ENCODE measurements at regions not wholly inside any gene's neighbourhood (a gene's known extent, or its start where the extent isn't known, plus 50 kb on each side); places are given as distances from the start of the nearest gene placed in this dataset.

DNA sequence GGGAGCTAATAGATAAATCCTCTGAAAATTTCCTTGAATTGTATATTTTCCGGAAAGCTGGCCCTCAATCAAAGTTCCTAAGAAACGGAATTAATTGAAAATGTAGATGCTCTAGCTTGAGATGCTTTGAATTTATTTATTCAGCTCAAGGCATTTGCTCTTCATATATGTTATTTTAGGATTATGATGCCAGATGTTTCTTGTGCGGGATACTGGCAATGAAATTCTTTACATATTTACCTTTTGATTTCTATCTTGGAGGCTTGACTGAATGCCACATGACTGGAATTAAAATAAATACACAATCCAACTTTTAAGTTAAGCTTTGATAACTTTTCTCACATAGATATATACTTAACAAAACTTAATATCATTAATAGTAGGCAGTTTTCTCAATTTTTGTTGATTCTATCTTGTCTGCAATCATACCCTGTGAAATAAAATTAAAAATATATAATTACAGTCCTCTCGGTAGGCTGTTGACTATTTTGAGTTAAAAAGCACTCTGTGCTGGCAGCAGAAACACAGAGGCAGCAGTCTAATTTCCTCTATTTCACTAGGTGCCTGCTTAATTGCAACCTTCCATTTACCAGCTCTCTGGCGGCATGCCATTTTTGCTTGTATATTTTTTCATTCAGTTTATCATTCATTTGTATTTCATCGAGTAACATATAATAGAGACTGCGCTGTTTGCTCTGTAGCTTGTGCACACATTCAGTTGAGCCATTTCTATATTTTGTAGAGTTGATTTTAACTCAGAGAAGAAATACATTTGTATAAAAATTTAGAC is 991.5 kb downstream of the ADGRL3 start:
- Histone ChIP-seq H3K27me3 (ENCODE audit: control insufficient read depth, insufficient read depth, low read length) (no peaks in the 10 kb centered on the region), H3K36me3 (ENCODE audit: control insufficient read depth, insufficient read depth, low read length) (no peaks in the 10 kb centered on the region), H3K9ac (ENCODE audit: low read length) (no peak overlapping the region), H3K27ac (ENCODE audit: low read depth, low read length) (no peak overlapping the region), H3K4me3 (ENCODE audit: low read depth, low read length) (no peak overlapping the region), H3K4me1 (ENCODE audit: control insufficient read depth, insufficient read depth, low read length) (no peaks in the 10 kb centered on the region), H3K9me3 (ENCODE audit: control insufficient read depth, insufficient read depth, low read depth, low read length) (no peaks in the 10 kb centered on the region)

DNA sequence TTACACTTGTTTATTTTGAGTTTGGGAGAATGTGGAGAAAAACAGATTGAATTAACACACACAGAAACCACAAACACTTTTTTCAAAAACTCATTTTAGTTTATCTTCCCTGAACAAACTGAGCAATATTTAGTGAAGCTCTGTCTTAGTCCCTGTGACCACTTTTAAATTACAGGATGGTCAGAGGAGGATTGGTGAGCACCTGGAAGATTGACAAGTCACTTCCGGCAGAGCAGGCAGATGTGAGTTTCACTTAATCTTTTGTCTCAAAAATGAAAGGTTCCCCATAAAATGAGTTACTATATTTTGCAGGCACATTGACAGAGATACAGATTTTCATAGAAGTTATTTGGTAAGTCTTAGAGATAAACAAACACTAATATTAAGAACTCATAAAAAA is 970.1 kb downstream of the ADGRL3 start:
- Histone ChIP-seq H3K27ac (ENCODE audit: low read depth, low read length) (no peak overlapping the region), H3K9me3 (ENCODE audit: control insufficient read depth, insufficient read depth, low read depth, low read length) (no peaks in the 10 kb centered on the region), H3K4me1 (ENCODE audit: control insufficient read depth, insufficient read depth, low read length) (peaks cover 10% of the 10 kb centered on the region), H3K27me3 (ENCODE audit: control insufficient read depth, insufficient read depth, low read length) (no peaks in the 10 kb centered on the region), H3K9ac (ENCODE audit: low read length) (no peak overlapping the region), H3K4me3 (ENCODE audit: low read depth, low read length) (no peak overlapping the region), H3K36me3 (ENCODE audit: control insufficient read depth, insufficient read depth, low read length) (no peaks in the 10 kb centered on the region)

DNA sequence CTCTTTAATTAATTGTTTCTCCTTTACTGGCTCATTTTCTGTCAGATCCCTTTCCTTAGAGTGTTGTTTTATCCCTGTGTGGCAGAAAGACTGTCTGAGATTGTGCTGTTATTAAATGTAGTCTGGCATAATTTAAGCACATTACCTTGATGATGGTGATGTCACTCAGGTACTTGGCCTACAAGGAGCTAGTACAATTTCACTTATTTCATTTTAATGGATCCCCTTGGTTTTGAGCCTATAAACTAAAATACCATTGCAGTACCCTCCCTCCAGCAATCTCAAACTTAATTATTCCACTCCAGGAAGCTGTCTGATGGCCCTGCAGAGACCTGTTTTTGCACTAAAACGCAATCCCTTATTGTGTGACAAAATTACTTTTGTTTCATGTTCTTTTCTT is 968.6 kb downstream of the ADGRL3 start:
- Histone ChIP-seq H3K9me3 (ENCODE audit: control insufficient read depth, insufficient read depth, low read depth, low read length) (no peaks in the 10 kb centered on the region), H3K4me1 (ENCODE audit: control insufficient read depth, insufficient read depth, low read length) (no peaks in the 10 kb centered on the region; the same call in 1 of the 2 replicates), H3K9ac (ENCODE audit: low read length) (no peak overlapping the region), H3K27me3 (ENCODE audit: control insufficient read depth, insufficient read depth, low read length) (no peaks in the 10 kb centered on the region), H3K27ac (ENCODE audit: low read depth, low read length) (no peak overlapping the region), H3K36me3 (ENCODE audit: control insufficient read depth, insufficient read depth, low read length) (no peaks in the 10 kb centered on the region), H3K4me3 (ENCODE audit: low read depth, low read length) (no peak overlapping the region)

DNA sequence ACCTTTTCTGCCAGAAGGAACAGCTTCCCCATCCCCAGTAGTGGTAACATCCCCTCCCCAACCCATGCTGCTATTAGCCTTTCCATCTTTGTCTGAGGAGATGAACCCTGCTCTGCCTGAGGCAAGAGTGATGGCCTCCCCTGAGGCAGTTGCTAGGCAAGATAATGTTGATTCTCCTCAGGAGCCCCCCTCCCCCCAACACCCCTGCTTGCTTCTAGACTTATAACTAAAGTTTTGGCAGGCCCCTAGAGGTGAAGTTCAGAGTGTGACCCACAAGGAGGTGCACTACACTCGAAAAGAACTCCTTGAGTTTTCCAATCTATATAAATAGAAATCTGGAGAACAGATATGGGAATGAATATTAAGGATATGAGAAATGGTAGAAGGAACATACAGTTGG is 962.5 kb downstream of the ADGRL3 start:
- no peak overlapping the region for H3K4me3 ChIP-seq (ENCODE audit: low read depth, low read length)
- no peaks in the 10 kb centered on the region for H3K36me3 ChIP-seq (ENCODE audit: control insufficient read depth, insufficient read depth, low read length)
- H3K9me3 ChIP-seq (ENCODE audit: control insufficient read depth, insufficient read depth, low read depth, low read length) = no peaks in the 10 kb centered on the region
- H3K27ac ChIP-seq (ENCODE audit: low read depth, low read length) = no peak overlapping the region
- H3K27me3 ChIP-seq (ENCODE audit: control insufficient read depth, insufficient read depth, low read length) = no peaks in the 10 kb centered on the region
- no peak overlapping the region for H3K9ac ChIP-seq (ENCODE audit: low read length)
- no peaks in the 10 kb centered on the region; the same call in 1 of the 2 replicates for H3K4me1 ChIP-seq (ENCODE audit: control insufficient read depth, insufficient read depth, low read length)

DNA sequence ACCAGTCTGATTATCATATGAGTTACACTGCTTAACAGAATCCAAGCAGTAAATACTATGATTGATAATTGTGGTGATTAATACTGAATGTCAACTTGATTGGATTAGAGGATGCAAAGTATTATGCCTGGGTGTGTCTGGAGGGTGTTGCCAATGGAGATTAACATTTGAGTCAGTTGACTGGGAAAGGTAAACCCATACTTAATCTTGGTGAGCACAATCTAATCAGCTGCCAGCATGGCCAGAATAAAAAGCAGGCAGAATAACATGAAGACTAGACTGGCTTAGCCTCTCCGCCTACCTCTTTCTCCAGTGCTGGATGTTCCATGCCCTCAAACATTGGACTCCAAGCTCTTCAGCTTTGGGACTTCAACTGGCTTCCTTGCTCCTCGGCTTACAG is 961.3 kb downstream of the ADGRL3 start:
- Histone ChIP-seq H3K4me1 (ENCODE audit: control insufficient read depth, insufficient read depth, low read length) (no peaks in the 10 kb centered on the region; the same call in 1 of the 2 replicates), H3K27ac (ENCODE audit: low read depth, low read length) (no peak overlapping the region), H3K9ac (ENCODE audit: low read length) (no peak overlapping the region), H3K27me3 (ENCODE audit: control insufficient read depth, insufficient read depth, low read length) (no peaks in the 10 kb centered on the region), H3K4me3 (ENCODE audit: low read depth, low read length) (no peak overlapping the region), H3K36me3 (ENCODE audit: control insufficient read depth, insufficient read depth, low read length) (no peaks in the 10 kb centered on the region), H3K9me3 (ENCODE audit: control insufficient read depth, insufficient read depth, low read depth, low read length) (no peaks in the 10 kb centered on the region)

DNA sequence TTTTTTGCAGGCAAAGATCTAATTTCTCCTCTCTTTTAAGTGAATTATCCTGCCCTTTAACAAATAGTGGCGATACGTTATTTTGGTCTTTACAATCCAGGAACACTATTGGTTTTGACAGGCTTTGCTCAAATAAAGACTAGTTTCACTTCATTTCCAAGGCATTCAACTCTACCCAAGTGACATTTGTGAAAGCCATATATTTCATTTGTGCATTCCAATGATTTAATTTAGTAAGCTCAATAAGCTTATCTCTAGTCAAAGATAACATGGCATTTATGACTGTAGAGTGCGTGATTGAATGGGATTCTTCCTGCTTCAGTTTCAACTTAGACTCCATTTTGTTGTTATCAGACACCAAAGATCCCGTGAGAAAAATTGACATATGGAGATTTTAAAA is 959.8 kb downstream of the ADGRL3 start:
- Histone ChIP-seq H3K9me3 (ENCODE audit: control insufficient read depth, insufficient read depth, low read depth, low read length) (no peaks in the 10 kb centered on the region), H3K27ac (ENCODE audit: low read depth, low read length) (no peak overlapping the region), H3K4me1 (ENCODE audit: control insufficient read depth, insufficient read depth, low read length) (no peaks in the 10 kb centered on the region; the same call in 1 of the 2 replicates), H3K9ac (ENCODE audit: low read length) (no peak overlapping the region), H3K27me3 (ENCODE audit: control insufficient read depth, insufficient read depth, low read length) (no peaks in the 10 kb centered on the region), H3K36me3 (ENCODE audit: control insufficient read depth, insufficient read depth, low read length) (no peaks in the 10 kb centered on the region), H3K4me3 (ENCODE audit: low read depth, low read length) (no peak overlapping the region)

DNA sequence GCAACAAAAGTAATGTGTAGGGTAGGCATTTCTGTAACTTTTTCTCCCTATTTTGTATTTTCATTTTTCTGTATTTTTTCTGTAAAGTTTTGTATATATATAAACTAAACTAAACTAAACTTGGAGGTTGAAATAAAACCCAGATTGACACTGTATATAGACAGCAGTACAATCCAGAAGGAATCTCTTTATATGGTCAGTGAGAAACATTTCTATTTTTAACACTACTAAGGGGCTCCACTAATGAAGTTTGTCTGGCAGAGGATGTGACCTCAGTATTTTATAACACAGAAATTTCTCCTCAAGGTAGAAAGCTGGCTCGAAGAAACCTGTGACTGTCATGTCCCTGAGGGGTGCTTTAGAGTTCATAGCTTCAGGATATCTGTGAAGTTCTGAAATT is 959.2 kb downstream of the ADGRL3 start:
- Histone ChIP-seq H3K27ac (ENCODE audit: low read depth, low read length) (no peak overlapping the region), H3K9ac (ENCODE audit: low read length) (no peak overlapping the region), H3K4me1 (ENCODE audit: control insufficient read depth, insufficient read depth, low read length) (no peaks in the 10 kb centered on the region; the same call in 1 of the 2 replicates)

DNA sequence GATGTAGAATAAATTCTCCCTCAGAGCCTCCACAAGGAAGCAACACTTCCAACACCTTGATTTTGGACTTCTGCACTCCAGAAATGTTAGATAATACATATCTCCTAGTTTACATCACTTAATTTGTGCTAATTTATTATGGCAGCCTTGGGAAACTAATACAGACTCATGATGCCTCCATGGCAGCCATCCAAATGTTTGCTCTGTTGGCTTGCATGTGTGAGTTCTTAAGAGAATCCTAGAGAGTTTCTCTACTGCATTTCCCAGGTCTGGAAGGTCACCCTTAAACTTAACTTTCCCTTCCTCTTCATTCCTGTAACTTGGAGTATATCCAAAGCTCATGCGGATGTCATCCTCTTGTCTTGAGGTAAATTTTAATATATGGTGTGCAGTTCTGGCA is 956.1 kb downstream of the ADGRL3 start:
- H3K27me3 ChIP-seq (ENCODE audit: control insufficient read depth, insufficient read depth, low read length) = no peaks in the 10 kb centered on the region

More for the DNA sequence above, 959.2 kb downstream of the ADGRL3 start:
- Histone ChIP-seq H3K36me3 (ENCODE audit: control insufficient read depth, insufficient read depth, low read length) (no peaks in the 10 kb centered on the region), H3K27me3 (ENCODE audit: control insufficient read depth, insufficient read depth, low read length) (no peaks in the 10 kb centered on the region), H3K9me3 (ENCODE audit: control insufficient read depth, insufficient read depth, low read depth, low read length) (no peaks in the 10 kb centered on the region), H3K4me3 (ENCODE audit: low read depth, low read length) (no peak overlapping the region)

DNA sequence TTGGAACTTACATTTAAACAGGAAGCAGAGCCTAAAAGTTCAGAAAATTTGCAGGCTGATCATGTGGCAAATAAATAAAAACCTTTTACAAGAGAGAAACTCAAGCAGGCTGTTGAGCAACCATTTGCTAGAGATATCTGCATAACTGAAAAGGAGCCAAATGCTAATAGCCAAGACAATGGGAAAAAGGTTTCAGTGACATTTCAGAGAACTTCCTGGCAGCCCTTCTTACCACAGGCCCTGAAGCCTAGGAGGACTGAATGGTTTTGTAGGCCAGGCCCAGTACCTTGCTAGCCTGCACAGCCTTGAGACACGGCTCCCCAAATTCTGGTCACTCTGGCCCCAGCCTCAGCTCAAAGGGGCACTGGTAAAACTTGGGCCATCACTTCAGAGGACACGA is 945.1 kb downstream of the ADGRL3 start:
- H3K9me3 ChIP-seq (ENCODE audit: control insufficient read depth, insufficient read depth, low read depth, low read length) = peaks cover 23% of the 10 kb centered on the region
- no peak overlapping the region for H3K9ac ChIP-seq (ENCODE audit: low read length)
- no peaks in the 10 kb centered on the region for H3K36me3 ChIP-seq (ENCODE audit: control insufficient read depth, insufficient read depth, low read length)
- no peak overlapping the region for H3K4me3 ChIP-seq (ENCODE audit: low read depth, low read length)
- H3K27me3 ChIP-seq (ENCODE audit: control insufficient read depth, insufficient read depth, low read length) = no peaks in the 10 kb centered on the region
- H3K27ac ChIP-seq (ENCODE audit: low read depth, low read length) = no peak overlapping the region
- no peaks in the 10 kb centered on the region for H3K4me1 ChIP-seq (ENCODE audit: control insufficient read depth, insufficient read depth, low read length)

More for the DNA sequence above, 956.1 kb downstream of the ADGRL3 start:
- Histone ChIP-seq H3K4me1 (ENCODE audit: control insufficient read depth, insufficient read depth, low read length) (no peaks in the 10 kb centered on the region), H3K4me3 (ENCODE audit: low read depth, low read length) (no peak overlapping the region), H3K9ac (ENCODE audit: low read length) (no peak overlapping the region), H3K9me3 (ENCODE audit: control insufficient read depth, insufficient read depth, low read depth, low read length) (no peaks in the 10 kb centered on the region), H3K27ac (ENCODE audit: low read depth, low read length) (no peak overlapping the region), H3K36me3 (ENCODE audit: control insufficient read depth, insufficient read depth, low read length) (no peaks in the 10 kb centered on the region)

DNA sequence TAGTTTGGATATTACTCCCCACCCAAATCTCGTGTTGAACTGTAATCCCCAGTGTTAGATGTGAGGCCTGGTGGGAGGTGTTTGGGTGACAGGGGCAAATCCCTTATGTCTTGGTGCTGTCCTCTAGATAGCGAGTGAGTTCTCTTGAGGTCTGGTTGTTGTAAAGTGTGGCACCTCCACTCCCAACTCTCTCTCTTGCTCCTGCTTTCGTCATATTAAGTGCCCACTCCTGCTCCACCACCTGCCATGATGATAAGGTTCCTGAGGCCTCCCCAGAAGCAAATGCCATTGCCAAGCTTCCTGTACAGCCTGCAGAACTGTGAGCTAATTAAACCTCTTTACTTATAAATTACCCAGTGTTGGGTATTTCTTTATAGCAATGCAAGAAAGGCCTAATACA is 944.3 kb downstream of the ADGRL3 start:
- Histone ChIP-seq H3K27me3 (ENCODE audit: control insufficient read depth, insufficient read depth, low read length) (no peaks in the 10 kb centered on the region), H3K9me3 (ENCODE audit: control insufficient read depth, insufficient read depth, low read depth, low read length) (peaks cover 23% of the 10 kb centered on the region), H3K9ac (ENCODE audit: low read length) (no peak overlapping the region), H3K4me1 (ENCODE audit: control insufficient read depth, insufficient read depth, low read length) (no peaks in the 10 kb centered on the region), H3K4me3 (ENCODE audit: low read depth, low read length) (no peak overlapping the region), H3K36me3 (ENCODE audit: control insufficient read depth, insufficient read depth, low read length) (no peaks in the 10 kb centered on the region), H3K27ac (ENCODE audit: low read depth, low read length) (no peak overlapping the region)

DNA sequence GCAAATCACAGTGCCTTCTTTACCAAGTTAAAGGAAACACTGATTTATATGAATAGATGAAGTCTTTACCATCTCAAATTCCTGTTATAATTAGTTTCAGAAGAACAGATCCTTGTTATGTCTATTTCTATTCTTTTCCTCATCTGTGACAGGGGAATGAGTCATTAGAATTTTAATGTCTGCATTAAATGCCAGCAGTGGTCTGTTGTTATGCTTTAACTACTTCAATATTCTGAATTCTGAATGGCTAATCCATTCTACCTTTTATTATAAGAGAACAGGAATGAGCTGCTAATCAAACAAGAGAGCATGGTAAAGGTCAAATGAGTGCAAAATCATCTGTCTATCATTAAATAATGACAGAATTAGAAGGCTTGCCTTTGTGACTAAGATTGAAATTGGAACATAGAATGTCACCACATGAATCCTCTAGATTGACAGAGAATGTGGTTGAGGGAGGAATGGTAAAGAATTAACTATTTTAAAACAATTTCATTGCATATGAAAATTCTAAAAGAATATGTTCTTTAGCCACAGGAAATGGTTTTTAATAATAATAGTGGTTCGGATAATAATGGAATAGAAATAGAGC is 935.5 kb downstream of the ADGRL3 start:
- Histone ChIP-seq H3K27ac (ENCODE audit: low read depth, low read length) (0 out of 2 replicates have a peak overlapping the region, but pooled peaks have one; percentile 6), H3K9me3 (ENCODE audit: control insufficient read depth, insufficient read depth, low read depth, low read length) (no peaks in the 10 kb centered on the region), H3K4me1 (ENCODE audit: control insufficient read depth, insufficient read depth, low read length) (peaks cover 19% of the 10 kb centered on the region; the same call in 1 of the 2 replicates), H3K4me3 (ENCODE audit: low read depth, low read length) (no peak overlapping the region), H3K36me3 (ENCODE audit: control insufficient read depth, insufficient read depth, low read length) (no peaks in the 10 kb centered on the region), H3K9ac (ENCODE audit: low read length) (no peak overlapping the region), H3K27me3 (ENCODE audit: control insufficient read depth, insufficient read depth, low read length) (no peaks in the 10 kb centered on the region)

Measured in HUES6 (cell line).